OCI-LY3 (cell line): ENCODE measurements at regions not wholly inside any gene's neighbourhood (a gene's known extent, or its start where the extent isn't known, plus 50 kb on each side); places are given as distances from the start of the nearest gene placed in this dataset.

Experiments used
- H2AFZ ChIP-seq: fragments of 200-600, 300-600 bp; shearing (Covaris generic); 2 replicates; pipeline ENCODE4 v1.6.0; 2014; ENCODE audit warnings: antibody characterized with exemption, low read depth, low read length
- H3K27ac ChIP-seq: fragments of 200-600, 300-600 bp; sonication (generic); 2 replicates; pipeline ENCODE4 v1.5.1; 2014; ENCODE audit warnings: mild to moderate bottlenecking, low read length, moderate library complexity, mixed read lengths
- H3K27me3 ChIP-seq: fragments of 200-600, 300-600 bp; sonication (generic); 2 replicates; pipeline ENCODE4 v1.6.1; 2014; ENCODE audit warnings: low read depth, low read length, mixed read lengths
- H3K36me3 ChIP-seq: fragments of 200-600, 300-600 bp; sonication (generic); replicated peaks from 2 replicates; pipeline ENCODE3; 2014; ENCODE audit warnings: low read depth, low read length, mixed read lengths
- H3K4me1 ChIP-seq: fragments of 300-600, 200-600 bp; sonication (generic); 2 replicates; pipeline ENCODE4 v1.6.1; 2014; ENCODE audit warnings: low read length, mixed read lengths
- H3K4me2 ChIP-seq: fragments of 200-600, 300-600 bp; sonication (generic); 2 replicates; pipeline ENCODE4 v1.6.1; 2014; ENCODE audit warnings: low read length, mixed read lengths
- H3K4me3 ChIP-seq: fragments of 300-600, 200-600 bp; sonication (generic); 2 replicates; pipeline ENCODE4 v1.5.1; 2014; ENCODE audit warnings: antibody characterized with exemption, mild to moderate bottlenecking, low read length, moderate library complexity
- H3K79me2 ChIP-seq: fragments of 300-600, 200-600 bp; shearing (Covaris generic); 2 replicates; pipeline ENCODE4 v1.6.1; 2014; ENCODE audit warnings: mild to moderate bottlenecking, low read length, mixed read lengths
- H3K9ac ChIP-seq: fragments of 300-600, 200-600 bp; shearing (Covaris generic); 2 replicates; pipeline ENCODE4 v1.6.0; 2014; ENCODE audit warnings: mild to moderate bottlenecking, low read length, moderate library complexity
- H3K9me3 ChIP-seq: fragments of 200-600, 300-600 bp; shearing (Covaris generic); 2 replicates; pipeline ENCODE4 v1.6.1; 2014; ENCODE audit warnings: low read length, mixed read lengths; ENCODE audit not compliant: insufficient read depth
- H4K20me1 ChIP-seq: fragments of 200-600, 300-600 bp; sonication (generic); 2 replicates; pipeline ENCODE4 v1.6.1; 2016; ENCODE audit warnings: low read length, mixed read lengths; ENCODE audit not compliant: insufficient read depth
- EZH2phosphoT487 ChIP-seq: fragments of 200-600 bp; shearing (Covaris generic); IDR thresholded peaks from 2 replicates; pipeline ENCODE4 v1.6.1; 2018; ENCODE audit warnings: antibody characterized with exemption, mixed run types, low read depth
- TF ChIP-seq, protein P1 (sequence below): fragments of 200-600, 300-600 bp; sonication (generic); IDR thresholded peaks from 2 replicates; pipeline ENCODE4 v1.5.1; 2014; ENCODE audit warnings: antibody characterized with exemption, low read length, low read depth

DNA sequence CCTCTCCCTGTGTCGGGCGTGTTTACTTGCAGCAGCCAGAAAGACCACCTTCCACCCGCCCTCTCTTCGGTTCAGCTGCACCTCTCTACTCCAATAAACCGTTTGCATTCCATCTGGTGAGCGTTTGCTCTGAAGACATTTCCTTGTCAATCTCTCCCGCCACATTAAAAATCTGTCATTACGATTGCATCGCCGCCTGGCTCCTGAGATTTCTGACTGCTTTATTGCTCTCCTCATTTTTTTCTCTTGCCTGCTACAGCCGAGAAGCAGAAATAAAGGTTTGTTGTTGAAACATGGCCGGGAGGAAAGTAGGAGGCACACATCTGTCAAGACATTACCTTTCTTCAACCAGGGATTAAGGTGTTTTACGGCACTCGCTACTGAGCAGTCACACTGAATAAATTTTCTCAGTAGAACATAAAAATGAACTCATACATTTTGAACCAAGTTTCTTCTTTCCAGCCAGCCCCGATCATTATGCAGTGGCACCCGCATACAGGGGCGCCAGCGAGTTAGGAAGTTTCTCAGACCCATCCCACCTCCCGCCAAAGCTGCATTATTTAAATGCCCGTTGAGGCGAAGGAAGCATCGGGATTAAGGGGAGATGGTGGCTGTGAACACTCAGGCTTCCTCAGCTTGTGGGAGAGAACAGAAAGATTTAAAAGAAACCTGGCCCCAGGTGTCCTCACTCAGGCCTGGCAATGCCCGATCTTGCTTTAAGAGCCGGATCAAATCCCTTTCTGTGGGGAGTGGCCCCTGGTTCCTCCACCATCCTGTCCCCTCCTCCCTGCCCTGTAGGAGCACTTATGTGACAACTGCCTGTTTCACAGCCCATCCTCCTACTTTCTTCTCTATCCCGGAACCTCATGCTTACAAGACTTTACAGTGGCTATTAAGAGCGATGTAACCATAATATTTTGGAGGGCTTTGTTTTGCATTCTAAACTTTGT is 1108.9 kb downstream of the BCL11B start:
- no peak overlapping the region for H3K4me2 ChIP-seq
- H3K9ac ChIP-seq = no peak overlapping the region
- no peak overlapping the region for H2AFZ ChIP-seq
- TF ChIP-seq EZH2phosphoT487 = no peak
- TF ChIP-seq, protein P1, sequence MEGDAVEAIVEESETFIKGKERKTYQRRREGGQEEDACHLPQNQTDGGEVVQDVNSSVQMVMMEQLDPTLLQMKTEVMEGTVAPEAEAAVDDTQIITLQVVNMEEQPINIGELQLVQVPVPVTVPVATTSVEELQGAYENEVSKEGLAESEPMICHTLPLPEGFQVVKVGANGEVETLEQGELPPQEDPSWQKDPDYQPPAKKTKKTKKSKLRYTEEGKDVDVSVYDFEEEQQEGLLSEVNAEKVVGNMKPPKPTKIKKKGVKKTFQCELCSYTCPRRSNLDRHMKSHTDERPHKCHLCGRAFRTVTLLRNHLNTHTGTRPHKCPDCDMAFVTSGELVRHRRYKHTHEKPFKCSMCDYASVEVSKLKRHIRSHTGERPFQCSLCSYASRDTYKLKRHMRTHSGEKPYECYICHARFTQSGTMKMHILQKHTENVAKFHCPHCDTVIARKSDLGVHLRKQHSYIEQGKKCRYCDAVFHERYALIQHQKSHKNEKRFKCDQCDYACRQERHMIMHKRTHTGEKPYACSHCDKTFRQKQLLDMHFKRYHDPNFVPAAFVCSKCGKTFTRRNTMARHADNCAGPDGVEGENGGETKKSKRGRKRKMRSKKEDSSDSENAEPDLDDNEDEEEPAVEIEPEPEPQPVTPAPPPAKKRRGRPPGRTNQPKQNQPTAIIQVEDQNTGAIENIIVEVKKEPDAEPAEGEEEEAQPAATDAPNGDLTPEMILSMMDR = no peak
- H3K4me1 ChIP-seq = no peaks in the 10 kb centered on the region
- H3K4me3 ChIP-seq = no peak overlapping the region
- H3K9me3 ChIP-seq = no peaks in the 10 kb centered on the region; the same call in 1 of the 2 replicates
- no peaks in the 10 kb centered on the region for H4K20me1 ChIP-seq
- H3K27ac ChIP-seq = no peak overlapping the region
- no peaks in the 10 kb centered on the region for H3K27me3 ChIP-seq
- H3K36me3 ChIP-seq = no peaks in the 10 kb centered on the region
- H3K79me2 ChIP-seq = no peaks in the 10 kb centered on the region

DNA sequence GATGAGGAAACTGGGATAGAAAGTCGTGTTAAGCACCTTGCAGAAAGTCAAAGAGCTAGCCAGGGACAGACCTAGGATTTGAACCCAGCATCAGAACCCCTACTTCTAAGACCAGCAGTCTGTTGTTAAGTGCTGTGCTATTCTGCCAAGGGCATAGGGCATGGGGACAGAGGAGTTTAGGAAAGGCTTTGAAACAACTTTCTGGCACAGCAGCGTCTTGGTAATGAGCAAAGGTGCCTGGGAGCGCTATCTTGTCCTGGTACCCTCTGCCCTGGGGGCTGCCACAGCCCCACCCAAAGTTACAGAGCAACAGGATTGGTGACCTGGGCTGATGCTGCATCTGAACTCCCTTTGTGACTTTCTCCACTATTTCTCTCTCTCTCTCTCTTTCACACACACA is 1108.1 kb downstream of the BCL11B start:
- Histone ChIP-seq H3K4me2 (no peak overlapping the region), H3K4me1 (peaks cover 1% of the 10 kb centered on the region; the same call in 1 of the 2 replicates), H3K9me3 (peaks cover 3% of the 10 kb centered on the region), H3K27ac (no peak overlapping the region), H3K79me2 (no peaks in the 10 kb centered on the region), H3K36me3 (peaks cover 5% of the 10 kb centered on the region), H2AFZ (no peak overlapping the region), H3K4me3 (no peak overlapping the region), H3K27me3 (no peaks in the 10 kb centered on the region), H4K20me1 (no peaks in the 10 kb centered on the region), H3K9ac (no peak overlapping the region)
- TF ChIP-seq EZH2phosphoT487 = no peak
- TF ChIP-seq, protein P1 = no peak

DNA sequence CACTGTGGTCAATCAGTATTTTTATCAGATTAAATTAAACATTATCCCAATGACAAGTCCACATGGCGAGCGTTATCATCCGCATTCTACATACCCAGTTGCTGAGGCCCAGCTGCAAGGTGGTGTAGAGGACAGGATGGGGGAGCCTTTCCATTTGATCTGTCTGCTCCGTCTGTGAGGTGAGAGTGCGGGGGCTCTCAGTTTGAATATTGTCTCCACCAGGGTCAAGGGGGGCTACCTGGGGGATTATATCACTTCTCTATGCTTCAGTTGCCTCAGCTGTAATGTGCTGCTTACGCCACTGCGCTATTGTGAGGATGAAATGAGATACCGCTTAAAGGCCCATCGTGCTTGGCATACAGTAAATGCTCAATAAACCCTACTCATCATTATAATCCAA is 1106.0 kb downstream of the BCL11B start:
- Histone ChIP-seq H3K79me2 (no peaks in the 10 kb centered on the region), H3K36me3 (peaks cover 13% of the 10 kb centered on the region), H3K27me3 (no peaks in the 10 kb centered on the region), H3K9ac (no peak overlapping the region), H2AFZ (no peak overlapping the region), H3K4me2 (no peak overlapping the region), H4K20me1 (no peaks in the 10 kb centered on the region), H3K9me3 (peaks cover 11% of the 10 kb centered on the region), H3K4me1 (peaks cover 8% of the 10 kb centered on the region; the same call in 1 of the 2 replicates), H3K27ac (no peak overlapping the region), H3K4me3 (no peak overlapping the region)
- TF ChIP-seq, protein P1 = no peak
- no peak for TF ChIP-seq EZH2phosphoT487

DNA sequence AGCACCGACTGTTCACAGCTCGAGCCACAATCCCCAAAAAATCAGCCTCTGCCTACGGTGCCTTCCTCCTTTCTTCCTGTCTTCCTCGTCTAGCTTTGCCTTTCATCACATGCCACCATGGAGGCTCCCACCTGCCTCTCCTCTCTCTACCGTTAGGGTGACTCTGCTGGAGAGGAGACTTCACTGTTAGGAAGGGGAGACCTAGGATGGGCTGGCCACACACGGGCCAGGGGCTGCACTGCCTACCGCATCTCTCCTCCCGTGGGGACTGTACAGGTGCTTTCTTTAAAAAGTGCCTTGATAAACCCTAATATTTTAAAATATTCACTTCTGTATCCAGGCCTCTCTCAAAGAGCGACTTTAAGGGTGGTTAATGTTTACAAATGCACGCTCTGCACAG is 1104.7 kb downstream of the BCL11B start:
- TF ChIP-seq EZH2phosphoT487 = no peak
- TF ChIP-seq, protein P1 = no peak
- Histone ChIP-seq H3K9ac (no peak overlapping the region), H3K4me2 (no peak overlapping the region), H3K27me3 (no peaks in the 10 kb centered on the region), H3K79me2 (no peaks in the 10 kb centered on the region), H3K36me3 (peaks cover 13% of the 10 kb centered on the region), H3K4me1 (peaks cover 21% of the 10 kb centered on the region), H3K27ac (no peak overlapping the region), H3K4me3 (no peak overlapping the region), H4K20me1 (no peaks in the 10 kb centered on the region), H2AFZ (no peak overlapping the region), H3K9me3 (peaks cover 11% of the 10 kb centered on the region)
